HepG2 (cell line): ENCODE measurements at regions not wholly inside any gene's neighbourhood (a gene's known extent, or its start where the extent isn't known, plus 50 kb on each side); places are given as distances from the start of the nearest gene placed in this dataset.

ENCODE experiments used
- ATAC-seq: fragments of 200-7000 bp; cut with Tn5 transposase; 3 replicates; pipeline ENCODE4 v1.9.1; 2020; ENCODE audit warnings: mild to moderate bottlenecking, moderate library complexity
- BruUV-seq: library from RNA; stranded (reverse); fragments of 400-500 nt; replicated peaks from 2 replicates; lab custom pipeline; 2021; lab: Mats Ljungman, UMichigan
- CTCF ChIA-PET: fragments of 300-600 bp; formaldehyde crosslinking; extraction: SDS; loops from one replicate; lab custom pipeline; 2021; ENCODE audit warnings: low total read pairs, inconsistent platforms, low intra/inter-chr PET ratio; lab: Yijun Ruan, JAX
- POLR2A ChIA-PET: fragments of 350-600 bp; sonication (Branson Sonifier 250); formaldehyde crosslinking; loops from one replicate; lab custom pipeline; 2020; ENCODE audit warnings: antibody characterized with exemption, inconsistent platforms; lab: Yijun Ruan, JAX
- DNase-seq: peaks from one replicate; pipeline ENCODE4 v3.0.0-alpha.2; 2015; ENCODE audit warnings: low spot score
- FAIRE-seq: peaks from 3 replicates; lab custom pipeline; 2011; peaks lifted over from hg19 to GRCh38; lab: Jason Lieb, UNC
- H2AFZ ChIP-seq: one replicate; pipeline ENCODE4 v1.6.1; 2011; ENCODE audit warnings: low read length, inconsistent platforms
- H3K27ac ChIP-seq: fragments of 300-600 bp; 3 replicates; pipeline ENCODE4 v1.8.0; 2011; ENCODE audit warnings: mixed run types, mild to moderate bottlenecking, mixed read lengths, low read length, inconsistent platforms; ENCODE audit not compliant: insufficient read depth; ENCODE audit errors: extremely low read length
- H3K27me3 ChIP-seq, 2 experiments: fragments of 200-600 bp in 1 of 2; 2 replicates in 1 of 2; 3 replicates in 1 of 2; pipeline versions ENCODE4 v1.6.0 to v1.8.0; 2011; ENCODE audit warnings: low read length in 2 of 2, mild to moderate bottlenecking in 2 of 2, moderate library complexity in 2 of 2, inconsistent platforms in 1 of 2; ENCODE audit not compliant: insufficient read depth in 2 of 2, control insufficient read depth in 1 of 2
- H3K36me3 ChIP-seq, 2 experiments: fragments of 200-600 bp in 1 of 2; replicated peaks in 1 of 2; 2 replicates in 1 of 2; 3 replicates in 1 of 2; pipeline versions ENCODE4 v1.5.1 to v1.8.0; 2011; ENCODE audit warnings: low read length in 2 of 2, inconsistent platforms in 1 of 2; ENCODE audit not compliant: insufficient read depth in 2 of 2, control insufficient read depth in 1 of 2
- H3K4me1 ChIP-seq: 2 replicates; pipeline ENCODE4 v1.5.1; 2012; ENCODE audit warnings: low read length, inconsistent platforms; ENCODE audit not compliant: insufficient read depth
- H3K4me2 ChIP-seq: 2 replicates; pipeline ENCODE4 v1.6.0; 2011; ENCODE audit warnings: low read depth, low read length, inconsistent platforms
- H3K4me3 ChIP-seq, 3 experiments: fragments of 200-600 bp in 1 of 3; sonication (generic), shearing (Covaris generic) in 1 of 3; replicated peaks in 1 of 3; 2 replicates each; pipeline ENCODE4 v1.5.1; 2011 to 2016; ENCODE audit warnings: low read length in 3 of 3, inconsistent platforms in 2 of 3, low read depth in 2 of 3, mild to moderate bottlenecking in 2 of 3, control low read depth in 1 of 3, mixed read lengths in 1 of 3; ENCODE audit not compliant: insufficient read depth in 1 of 3
- H3K79me2 ChIP-seq: one replicate; pipeline ENCODE4 v1.6.1; 2011; ENCODE audit warnings: low read length, inconsistent platforms; ENCODE audit not compliant: insufficient read depth
- H3K9ac ChIP-seq: 2 replicates; pipeline ENCODE4 v1.6.0; 2011; ENCODE audit warnings: mild to moderate bottlenecking, low read depth, low read length, inconsistent platforms; ENCODE audit not compliant: insufficient read depth
- H3K9me3 ChIP-seq: 2 replicates; pipeline ENCODE4 v1.5.1; 2012; ENCODE audit warnings: mild to moderate bottlenecking, low read length
- H4K20me1 ChIP-seq: 2 replicates; pipeline ENCODE4 v1.6.0; 2011; ENCODE audit warnings: inconsistent platforms, mild to moderate bottlenecking, low read length, moderate library complexity; ENCODE audit not compliant: insufficient read depth
- BRD4 ChIP-seq: sonication (generic); formaldehyde crosslinking; IDR thresholded peaks from 2 replicates; pipeline ENCODE4 v1.4.0; 2020; ENCODE audit warnings: missing genetic modification reagents
- CBFB ChIP-seq: sonication (generic); formaldehyde crosslinking; IDR thresholded peaks from 2 replicates; pipeline ENCODE4 v1.4.0; 2020; ENCODE audit warnings: missing genetic modification reagents
- KAT7 ChIP-seq: IDR thresholded peaks from 2 replicates; pipeline ENCODE4 v1.6.1; 2018; ENCODE audit warnings: borderline replicate concordance, missing compliant biosample characterization
- MBD4 ChIP-seq: IDR thresholded peaks from 2 replicates; pipeline ENCODE4 v1.6.1; 2012; ENCODE audit warnings: low read length, inconsistent platforms, borderline replicate concordance
- MIER3 ChIP-seq: IDR thresholded peaks from 2 replicates; pipeline ENCODE4 v1.6.1; 2016; ENCODE audit warnings: missing compliant biosample characterization, borderline replicate concordance
- MYC ChIP-seq: sonication (generic); formaldehyde crosslinking; IDR thresholded peaks from 2 replicates; pipeline ENCODE4 v1.9.0; 2021; ENCODE audit warnings: missing genetic modification reagents, borderline replicate concordance
- NBN ChIP-seq: fragments of 450-650 bp; conservative IDR thresholded peaks from 2 replicates; pipeline ENCODE4 v1.6.1; 2017
- NONO ChIP-seq, 2 experiments: fragments of 450-650 bp in 1 of 2; sonication (generic) in 1 of 2; formaldehyde crosslinking in 1 of 2; IDR thresholded peaks in 1 of 2; conservative IDR thresholded peaks in 1 of 2; 2 replicates each; pipeline versions ENCODE4 v1.6.1 to v1.8.0; 2017 to 2022; ENCODE audit warnings: mild to moderate bottlenecking in 1 of 2, missing genetic modification reagents in 1 of 2, moderate library complexity in 1 of 2
- WIZ ChIP-seq: sonication (generic); formaldehyde crosslinking; IDR thresholded peaks from 2 replicates; pipeline ENCODE4 v1.5.1; 2020; ENCODE audit warnings: mild to moderate bottlenecking, missing genetic modification reagents
- ZBTB42 ChIP-seq: sonication (generic); formaldehyde crosslinking; IDR thresholded peaks from 2 replicates; pipeline ENCODE4 v1.5.0; 2020; ENCODE audit warnings: mild to moderate bottlenecking, missing genetic modification reagents
- ZNF33B ChIP-seq: sonication (generic); formaldehyde crosslinking; IDR thresholded peaks from 2 replicates; pipeline ENCODE4 v1.5.1; 2020; ENCODE audit warnings: mild to moderate bottlenecking, missing genetic modification reagents
- ZNF569 ChIP-seq: sonication (generic); formaldehyde crosslinking; IDR thresholded peaks from 2 replicates; pipeline ENCODE4 v1.5.0; 2020; ENCODE audit warnings: mild to moderate bottlenecking, missing genetic modification reagents, moderate library complexity, borderline replicate concordance
- WGBS: methylation state at CpG from one replicate; pipeline ENCODE4 v1.1.6; 2017; ENCODE audit warnings: low lambda C conversion rate; 5-methylcytosine and 5-hydroxymethylcytosine counted together
- in situ Hi-C: cut with HindIII; loops from 2 replicates; pipeline ENCODE4 v1.10.0; 2017; ENCODE audit warnings: low pct_unique_long_range_greater_than_20kb; ENCODE audit not compliant: extremely low pct_ligation_motif_present
- intact Hi-C: fragments of 100-400 bp; cut with micrococcal nuclease; formaldehyde crosslinking; loops from one replicate; pipeline ENCODE4 v1.10.0; 2022; ENCODE audit not compliant: unreplicated experiment
- TF ChIP-seq, protein P1 (sequence below): IDR thresholded peaks from 2 replicates; pipeline ENCODE4 v1.6.1; 2016
- TF ChIP-seq, protein P2 (sequence below): sonication (generic); formaldehyde crosslinking; IDR thresholded peaks from 2 replicates; pipeline ENCODE4 v1.8.0; 2022; ENCODE audit warnings: missing genetic modification reagents, low read depth, mild to moderate bottlenecking, borderline replicate concordance
- TF ChIP-seq, protein P3 (sequence below): sonication (generic); formaldehyde crosslinking; IDR thresholded peaks from 2 replicates; pipeline ENCODE4 v1.4.0; 2020; ENCODE audit warnings: missing genetic modification reagents
- TF ChIP-seq, protein P4 (sequence below): sonication (generic); formaldehyde crosslinking; IDR thresholded peaks from 2 replicates; pipeline ENCODE4 v1.4.0; 2020; ENCODE audit warnings: mild to moderate bottlenecking, missing genetic modification reagents

DNA sequence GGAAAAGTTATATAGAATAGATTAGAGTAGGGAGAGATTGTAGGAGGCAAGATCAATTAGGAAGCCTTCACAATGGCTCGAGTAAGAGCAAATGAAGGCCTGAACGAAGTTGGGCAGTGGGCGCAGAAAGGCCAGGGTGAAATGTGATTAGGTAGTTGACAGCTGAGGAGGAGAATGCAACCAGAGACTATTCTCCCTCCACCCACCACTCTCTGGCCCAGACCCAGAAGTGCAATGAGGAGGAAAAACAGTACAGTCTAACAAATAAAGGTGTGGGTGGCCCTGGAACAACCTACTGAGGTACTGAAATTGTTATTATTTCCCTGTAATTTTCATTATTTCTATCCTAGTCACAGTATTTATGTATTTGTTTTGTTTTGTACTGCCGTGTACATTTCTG, 176.7 kb downstream of the SLC39A8 start:
- Histone ChIP-seq H3K4me3 (no peak overlapping the region), H3K9me3 (no peaks in the 10 kb centered on the region), H3K27ac (no peak overlapping the region), H3K27me3 (no peaks in the 10 kb centered on the region)
- WGBS = 16% methylated on average over 4 of the region's 4 CpGs
- TF ChIP-seq, protein P1, sequence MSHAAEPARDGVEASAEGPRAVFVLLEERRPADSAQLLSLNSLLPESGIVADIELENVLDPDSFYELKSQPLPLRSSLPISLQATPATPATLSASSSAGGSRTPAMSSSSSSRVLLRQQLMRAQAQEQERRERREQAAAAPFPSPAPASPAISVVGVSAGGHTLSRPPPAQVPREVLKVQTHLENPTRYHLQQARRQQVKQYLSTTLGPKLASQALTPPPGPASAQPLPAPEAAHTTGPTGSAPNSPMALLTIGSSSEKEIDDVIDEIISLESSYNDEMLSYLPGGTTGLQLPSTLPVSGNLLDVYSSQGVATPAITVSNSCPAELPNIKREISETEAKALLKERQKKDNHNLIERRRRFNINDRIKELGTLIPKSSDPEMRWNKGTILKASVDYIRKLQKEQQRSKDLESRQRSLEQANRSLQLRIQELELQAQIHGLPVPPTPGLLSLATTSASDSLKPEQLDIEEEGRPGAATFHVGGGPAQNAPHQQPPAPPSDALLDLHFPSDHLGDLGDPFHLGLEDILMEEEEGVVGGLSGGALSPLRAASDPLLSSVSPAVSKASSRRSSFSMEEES (CRISPR knock-in tag) = no peak
- no peak for TF ChIP-seq MBD4
- no peak for TF ChIP-seq NBN
- no peak for TF ChIP-seq MIER3
- no peak for TF ChIP-seq ZBTB42
- TF ChIP-seq, protein P2, sequence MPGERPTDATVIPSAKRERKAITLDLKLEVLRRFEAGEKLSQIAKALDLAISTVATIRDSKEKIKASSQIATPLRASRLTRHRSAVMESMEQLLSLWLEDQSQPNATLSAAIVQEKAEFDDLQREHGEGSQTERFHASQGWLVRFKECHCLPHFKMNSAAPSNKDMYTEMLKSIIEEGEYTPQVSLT (CRISPR knock-in tag) = no peak
- no peak for TF ChIP-seq WIZ (CRISPR knock-in tag)
- TF ChIP-seq, protein P3, sequence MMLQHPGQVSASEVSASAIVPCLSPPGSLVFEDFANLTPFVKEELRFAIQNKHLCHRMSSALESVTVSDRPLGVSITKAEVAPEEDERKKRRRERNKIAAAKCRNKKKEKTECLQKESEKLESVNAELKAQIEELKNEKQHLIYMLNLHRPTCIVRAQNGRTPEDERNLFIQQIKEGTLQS = no peak
- TF ChIP-seq ZNF33B (CRISPR knock-in tag) = no peak
- TF ChIP-seq MYC (CRISPR knock-in tag) = no peak
- TF ChIP-seq CBFB = no peak
- no peak for TF ChIP-seq KAT7 (CRISPR knock-in tag)
- no peak for TF ChIP-seq ZNF569 (CRISPR knock-in tag)
- TF ChIP-seq, protein P4, sequence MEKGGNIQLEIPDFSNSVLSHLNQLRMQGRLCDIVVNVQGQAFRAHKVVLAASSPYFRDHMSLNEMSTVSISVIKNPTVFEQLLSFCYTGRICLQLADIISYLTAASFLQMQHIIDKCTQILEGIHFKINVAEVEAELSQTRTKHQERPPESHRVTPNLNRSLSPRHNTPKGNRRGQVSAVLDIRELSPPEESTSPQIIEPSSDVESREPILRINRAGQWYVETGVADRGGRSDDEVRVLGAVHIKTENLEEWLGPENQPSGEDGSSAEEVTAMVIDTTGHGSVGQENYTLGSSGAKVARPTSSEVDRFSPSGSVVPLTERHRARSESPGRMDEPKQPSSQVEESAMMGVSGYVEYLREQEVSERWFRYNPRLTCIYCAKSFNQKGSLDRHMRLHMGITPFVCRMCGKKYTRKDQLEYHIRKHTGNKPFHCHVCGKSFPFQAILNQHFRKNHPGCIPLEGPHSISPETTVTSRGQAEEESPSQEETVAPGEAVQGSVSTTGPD = no peak
- no peak for TF ChIP-seq NONO (IDR thresholded peaks at IDR 0.05)
- no peak for TF ChIP-seq NONO (CRISPR knock-in tag; conservative IDR thresholded peaks at IDR 0.05)
- no peak for TF ChIP-seq BRD4
- TF ChIP-seq, all 625 proteins: peak for 0
- BruUV-seq = no TSS peak
- Histone ChIP-seq H3K79me2 (no peaks in the 10 kb centered on the region), H3K4me1 (no peaks in the 10 kb centered on the region), H3K9ac (no peak overlapping the region), H3K4me2 (no peak overlapping the region), H4K20me1 (no peaks in the 10 kb centered on the region), H2AFZ (no peak overlapping the region), H3K36me3 (no peaks in the 10 kb centered on the region)
- no peak for DNase-seq
- in situ Hi-C loops = no loop called here
- intact Hi-C loops = no loop called here
- CTCF ChIA-PET = no interaction called here
- no peak for FAIRE-seq
- POLR2A ChIA-PET = no interaction called here
- ATAC-seq = no peak
